HG02884 (cell line): ENCODE measurements at regions not wholly inside any gene's neighbourhood (a gene's known extent, or its start where the extent isn't known, plus 50 kb on each side); places are given as distances from the start of the nearest gene placed in this dataset.
"Not testable (repeated sequence)": the region's sequence is repeated elsewhere in the genome, so short reads cannot be mapped to it uniquely, and the experiment has no call there.

ENCODE experiments used
- ATAC-seq: cut with Tn5 transposase; IDR thresholded peaks from one replicate; pipeline ENCODE4 v1.9.1; 2021; ENCODE audit warnings: mild to moderate bottlenecking, moderate library complexity; ENCODE audit not compliant: unreplicated experiment

GRCh38 chr10:46198516-46198915, 88.3 kb upstream of the ANTXRL start:
- no peak for ATAC-seq

GRCh38 chr10:46202405-46202804, 84.4 kb upstream of the ANTXRL start:
- not testable (repeated sequence) for ATAC-seq

DNA sequence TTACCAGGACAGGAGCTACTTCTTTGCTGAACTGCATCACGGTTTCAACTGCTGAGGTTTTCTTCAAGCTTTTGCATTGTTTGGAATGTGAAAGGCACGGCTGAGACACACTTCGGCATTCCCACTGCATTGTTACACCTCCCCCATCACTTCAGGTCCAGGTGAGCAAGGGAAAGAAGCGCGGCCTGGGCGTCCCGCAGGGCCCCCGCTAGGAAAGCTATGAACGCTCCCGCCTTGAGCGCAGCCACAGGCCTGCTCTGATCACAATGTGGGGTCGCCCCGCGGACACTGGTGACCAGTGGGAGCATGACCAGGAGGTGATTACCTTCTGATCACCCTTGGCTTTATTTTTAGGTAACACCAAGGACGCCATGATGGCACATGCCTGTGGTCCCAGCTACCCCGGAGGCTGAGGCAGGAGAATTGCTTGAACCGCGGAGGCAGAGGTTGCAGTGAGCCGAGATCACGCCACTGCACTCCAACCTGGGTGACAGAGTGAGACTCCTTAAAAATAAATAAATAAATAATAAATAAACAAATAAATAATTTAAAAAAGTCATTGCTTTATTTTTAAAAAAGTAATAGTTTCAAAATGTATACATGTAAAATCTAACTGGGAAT, 82.2 kb upstream of the ANTXRL start:
- ATAC-seq = not testable (repeated sequence)

- not testable (repeated sequence) for ATAC-seq
Observed at GRCh38 chr10:46210427-46210826, 76.4 kb upstream of the ANTXRL start.

GRCh38 chr10:46215426-46215825, 71.4 kb upstream of the ANTXRL start:
- ATAC-seq = no peak

DNA sequence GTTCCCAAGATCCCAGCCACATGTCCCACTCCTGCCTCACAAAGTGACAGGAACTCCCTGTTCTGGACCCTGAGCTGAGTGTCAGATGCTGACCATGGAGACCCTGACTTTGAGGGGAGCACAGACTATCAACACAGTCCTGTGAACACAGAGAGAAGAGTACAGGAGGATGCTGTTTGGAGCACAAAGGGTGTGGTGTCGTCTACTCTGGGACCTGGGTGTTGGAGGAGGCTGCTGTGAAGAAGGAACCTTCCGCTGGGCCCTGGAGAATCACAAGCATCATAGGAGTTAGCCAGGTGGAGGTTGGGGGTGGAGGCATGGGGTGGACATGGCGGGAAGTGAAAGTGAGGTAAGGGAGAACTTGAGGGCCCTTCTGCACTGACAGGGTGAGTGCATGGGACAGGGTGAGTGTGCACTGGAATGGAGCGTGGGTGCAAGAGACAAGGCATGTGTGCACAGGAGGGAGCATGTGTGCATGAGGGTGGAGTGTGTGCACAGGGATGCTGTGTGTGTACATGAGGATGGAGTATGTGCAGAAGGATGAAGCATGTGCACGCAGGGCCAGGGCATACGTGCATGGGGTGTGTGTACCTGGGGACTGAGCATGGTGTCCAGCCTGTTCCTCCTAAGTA, 70.7 kb upstream of the ANTXRL start:
- ATAC-seq = no peak

DNA sequence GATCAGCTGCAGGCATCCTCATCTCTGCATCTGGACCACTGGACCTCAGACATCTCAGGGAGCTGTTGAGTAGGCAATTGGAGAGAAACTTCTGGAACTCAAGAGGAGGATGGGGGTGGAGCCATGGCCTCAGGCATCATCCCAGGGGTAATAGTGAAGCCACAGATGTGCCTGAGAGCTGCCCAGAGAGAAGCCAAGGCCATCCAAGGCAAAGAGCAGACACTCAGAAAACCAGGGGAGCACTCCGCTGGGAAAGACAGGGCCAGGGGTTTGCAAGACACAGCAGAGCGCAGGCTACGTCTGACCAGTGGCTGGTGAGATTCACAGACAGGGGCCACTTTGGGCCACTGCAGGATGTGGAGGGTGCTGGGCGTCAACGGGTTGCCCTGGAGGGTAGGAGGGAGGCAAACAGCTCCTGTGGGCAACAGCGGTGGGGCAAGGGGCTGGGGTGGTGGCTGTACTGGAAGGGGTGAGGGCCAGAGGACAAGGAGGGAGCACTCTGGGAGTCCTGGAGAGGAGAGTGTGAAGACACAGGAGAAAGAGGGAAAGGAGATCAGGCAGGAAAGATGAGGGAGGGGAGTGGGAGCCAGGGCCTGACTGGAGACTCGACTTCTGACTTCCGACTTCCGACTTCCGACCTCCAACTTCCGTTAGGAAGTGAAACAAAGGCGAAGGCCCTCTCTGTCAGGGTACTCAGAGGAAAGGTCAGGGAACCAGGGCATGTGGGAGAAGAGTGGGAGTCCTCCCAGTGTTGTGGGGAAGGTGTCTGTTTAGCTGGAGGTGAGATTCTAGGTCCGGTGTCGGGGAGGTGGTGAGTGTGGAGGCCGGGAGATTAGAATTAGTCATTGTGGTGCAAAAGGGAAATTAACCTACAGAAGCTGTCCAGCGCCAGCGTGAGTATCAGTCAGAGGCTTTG, 69.7 kb upstream of the ANTXRL start:
- ATAC-seq = peak; percentile 75

- no peak for ATAC-seq
Observed at GRCh38 chr10:46217752-46218453, 68.9 kb upstream of the ANTXRL start.

DNA sequence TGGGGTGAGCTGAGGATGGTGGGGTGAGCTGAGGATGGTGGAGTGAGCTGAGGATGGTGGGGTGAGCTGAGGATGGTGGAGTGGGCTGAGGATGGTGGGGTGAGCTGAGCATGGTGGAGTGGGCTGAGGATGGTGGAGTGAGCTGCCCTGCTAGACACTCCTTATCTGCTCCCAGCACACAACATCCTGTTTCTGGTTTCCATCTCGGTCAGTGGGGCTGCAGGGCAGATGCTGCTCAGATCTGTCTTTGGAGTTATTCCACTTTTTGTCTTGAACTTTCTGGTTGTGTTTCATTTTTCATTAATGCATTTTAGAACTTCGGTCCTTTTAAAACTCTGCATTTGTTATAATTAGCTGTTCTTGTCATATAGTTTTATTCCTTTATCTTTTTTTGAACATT, 67.9 kb upstream of the ANTXRL start:
- ATAC-seq = no peak

DNA sequence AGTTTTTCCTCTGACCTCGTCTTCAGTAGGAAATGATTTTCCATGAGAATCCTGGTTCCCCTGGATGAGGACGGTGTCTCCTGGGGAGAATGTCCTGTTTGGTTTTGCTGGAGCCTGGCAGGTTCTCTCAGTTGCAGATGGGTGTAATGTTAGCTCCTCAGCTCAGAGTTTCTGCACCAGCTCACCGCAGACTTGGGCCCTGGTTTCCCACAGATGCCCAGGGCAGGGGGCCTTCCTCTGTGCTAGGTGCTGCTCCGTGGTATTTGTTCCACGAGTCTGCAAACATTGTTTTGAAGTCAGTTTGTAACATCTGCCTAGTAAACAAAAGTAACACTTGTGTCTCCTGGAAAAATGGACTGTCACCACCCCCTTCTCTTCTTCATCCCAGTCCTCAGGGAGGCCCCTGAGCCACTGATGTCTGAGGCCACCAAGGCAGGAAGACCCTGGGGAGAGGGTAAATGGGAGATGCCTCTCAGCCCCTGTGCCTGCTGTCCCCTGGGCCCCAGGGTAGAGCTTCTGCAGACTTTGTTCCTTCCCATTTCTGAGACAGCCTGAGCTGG, 67.3 kb upstream of the ANTXRL start:
- not testable (repeated sequence) for ATAC-seq

DNA sequence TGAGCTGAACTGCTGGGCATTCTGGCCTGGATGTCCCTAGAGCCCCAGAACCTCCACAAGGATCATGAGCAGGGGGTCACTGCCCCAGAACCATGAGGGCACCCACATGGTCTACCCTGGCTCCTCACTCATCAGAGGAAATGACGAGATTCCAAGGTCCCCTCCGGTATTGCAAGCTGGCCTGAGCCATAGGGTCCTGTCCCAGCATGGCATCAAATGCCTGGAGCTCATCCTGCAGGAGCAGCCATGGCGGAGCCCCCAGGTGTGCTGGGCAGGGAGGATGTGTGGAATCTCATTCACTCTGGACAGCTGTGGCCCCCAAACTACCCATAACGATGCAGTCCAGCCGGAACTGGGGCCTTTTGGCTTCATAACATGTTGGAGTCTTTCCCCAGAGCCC, 66.6 kb upstream of the ANTXRL start:
- ATAC-seq = no peak

GRCh38 chr10:46220872-46221538, 65.8 kb upstream of the ANTXRL start:
- ATAC-seq = no peak

GRCh38 chr10:46222364-46222935, 64.3 kb upstream of the ANTXRL start:
- ATAC-seq = no peak

DNA sequence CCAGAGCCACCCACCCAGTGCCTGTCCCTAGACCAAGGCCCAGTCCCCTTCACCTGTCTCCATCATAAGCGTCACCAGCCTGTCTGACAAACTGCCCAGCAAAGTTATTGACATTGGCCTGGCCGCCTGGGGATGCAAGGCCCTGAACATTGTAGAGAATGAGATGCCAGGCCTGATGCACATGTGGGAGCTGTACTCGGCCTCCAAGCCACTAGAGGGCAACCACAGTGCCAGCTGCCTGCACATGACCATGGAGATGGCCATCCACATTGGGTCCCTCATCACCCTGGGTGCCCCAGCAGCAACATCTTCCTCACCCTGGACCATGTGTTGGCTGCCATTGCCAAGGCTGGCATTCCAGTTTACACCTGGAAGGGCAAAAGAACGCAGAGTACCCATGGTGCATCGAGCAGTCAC, 63.7 kb upstream of the ANTXRL start:
- no peak for ATAC-seq

GRCh38 chr10:46223626-46224413, 63.0 kb upstream of the ANTXRL start:
- no peak for ATAC-seq

DNA sequence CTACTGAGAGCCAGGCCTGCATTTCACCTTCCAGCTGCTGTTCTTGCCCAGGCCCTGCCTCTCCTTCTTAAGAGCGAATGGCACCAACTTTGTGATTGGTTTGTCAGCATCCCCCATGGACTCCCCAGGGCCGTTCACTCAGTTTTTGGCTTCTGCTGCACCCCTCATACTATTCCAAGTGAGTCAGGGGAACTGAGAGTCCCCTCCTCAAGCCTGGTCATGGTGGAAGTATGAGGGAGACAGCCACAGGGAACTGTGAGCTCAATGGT, 62.4 kb upstream of the ANTXRL start:
- ATAC-seq = no peak

DNA sequence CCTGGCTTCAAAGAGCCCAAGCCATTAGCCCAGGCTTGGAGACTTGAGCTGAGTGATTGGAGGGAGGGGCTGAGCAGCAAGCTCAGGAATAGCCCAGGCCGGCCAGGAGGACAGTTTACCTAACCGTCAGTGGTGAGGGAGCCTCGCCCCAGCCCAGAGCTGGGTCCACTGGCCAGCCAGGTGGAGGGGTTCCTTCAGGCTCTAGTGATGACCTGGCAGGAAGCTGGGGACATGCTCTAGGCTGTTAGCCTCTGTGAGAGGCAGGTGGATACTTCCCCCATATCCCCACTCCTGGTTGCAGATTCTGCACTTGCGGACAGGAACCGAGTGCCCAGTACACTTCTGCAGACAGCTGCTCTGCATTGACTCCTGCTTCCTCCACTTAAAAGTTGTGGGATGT, 61.2 kb upstream of the ANTXRL start:
- ATAC-seq = no peak

GRCh38 chr10:46226232-46226631, 60.6 kb upstream of the ANTXRL start:
- no peak for ATAC-seq

DNA sequence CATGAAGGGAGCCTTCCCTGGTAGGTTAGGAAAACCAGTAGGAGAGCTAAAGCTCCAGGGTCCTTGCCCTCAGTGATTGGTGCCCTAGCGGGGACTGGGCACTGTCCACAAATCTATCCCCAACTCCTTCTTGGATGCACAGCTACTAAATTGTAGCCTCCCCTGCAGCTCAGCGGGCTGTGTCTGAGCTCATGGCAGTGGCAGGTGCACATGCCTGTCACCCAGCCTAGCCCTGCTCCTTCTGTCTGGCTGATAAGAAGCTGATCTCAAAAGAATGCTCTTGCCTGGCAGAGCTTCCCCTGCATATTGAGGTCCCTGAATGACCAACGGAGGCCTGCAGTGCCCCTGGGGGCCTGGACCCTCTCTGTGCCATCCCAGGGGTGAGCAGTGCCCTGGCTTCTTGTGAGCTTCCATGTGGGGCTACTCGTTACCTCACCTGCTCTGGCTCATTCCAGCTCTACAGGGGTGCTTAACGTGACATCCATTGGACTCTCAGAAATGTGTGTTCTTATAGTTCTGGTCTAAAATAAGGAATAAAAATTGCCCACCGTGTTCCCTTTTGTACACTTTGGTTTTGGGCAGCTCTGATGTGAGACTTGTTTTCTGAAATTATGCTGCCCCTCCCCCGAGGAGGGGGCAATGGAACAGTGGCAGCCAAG, 59.8 kb upstream of the ANTXRL start:
- ATAC-seq = no peak
